ENCODE measurements at regions not wholly inside any gene's neighbourhood (a gene's known extent, or its start where the extent isn't known, plus 50 kb on each side); places are given as distances from the start of the nearest gene placed in this dataset.

DNA sequence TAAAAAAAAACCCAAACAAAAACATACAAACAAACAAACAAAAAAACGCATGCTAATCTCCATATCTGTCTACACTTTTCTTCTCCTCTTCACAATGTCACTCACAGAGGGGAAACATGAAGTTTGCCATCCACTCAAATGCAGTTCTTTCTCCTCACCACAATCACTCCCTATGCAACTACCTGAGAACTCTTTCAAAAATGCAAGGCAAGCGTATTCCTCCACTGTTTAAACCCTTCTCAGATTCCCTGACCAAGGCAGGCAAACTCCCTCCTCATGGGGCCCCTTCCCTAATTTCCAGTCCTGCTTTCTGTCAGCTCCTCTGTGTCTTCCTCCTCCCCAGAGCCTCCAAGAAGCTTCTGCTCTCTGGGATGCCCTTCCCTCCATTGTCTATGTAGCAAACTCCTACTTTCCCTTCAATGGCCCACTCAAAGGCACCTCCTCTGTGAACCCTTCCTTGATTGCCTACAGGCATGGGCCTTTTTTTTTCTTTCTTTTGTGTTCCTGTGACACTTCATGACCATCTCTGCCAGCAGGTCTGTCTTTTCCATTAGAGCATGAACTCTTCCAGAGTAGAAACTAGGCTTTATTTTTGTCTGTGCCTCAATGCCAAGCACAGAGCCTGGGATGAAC is 143.8 kb upstream of the SLC1A4 start:
- Histone ChIP-seq H3K27ac (ENCODE audit: low read depth, low read length) (no peak overlapping the region), H3K4me3 (ENCODE audit: low read length) (no peak overlapping the region), H3K36me3 (ENCODE audit: control insufficient read depth, insufficient read depth, low read length) (no peaks in the 10 kb centered on the region), H3K27me3 (ENCODE audit: control insufficient read depth, insufficient read depth, low read length) (no peaks in the 10 kb centered on the region), H3K4me1 (ENCODE audit: control insufficient read depth, insufficient read depth, low read length) (peaks cover 2% of the 10 kb centered on the region), H3K9ac (ENCODE audit: low read length) (no peak overlapping the region)

DNA sequence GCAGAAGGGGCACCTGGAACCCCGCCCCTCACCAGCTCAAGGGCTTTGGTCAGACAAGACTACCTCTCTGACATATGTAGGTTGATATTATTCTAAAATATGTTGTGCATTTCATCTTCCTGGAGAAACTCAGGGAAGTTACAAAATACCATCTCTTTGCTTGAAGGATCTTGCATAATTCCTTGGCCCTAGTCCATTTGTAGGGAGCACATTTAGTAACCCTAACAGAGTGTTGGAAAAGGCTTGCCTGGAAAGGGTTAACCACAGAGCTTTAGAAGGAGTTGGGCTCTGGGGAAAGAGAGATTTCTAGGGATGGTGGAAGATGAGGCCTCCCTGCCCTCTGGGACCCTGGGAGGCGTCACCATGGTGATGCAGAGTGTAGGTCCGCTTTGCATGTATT is 143.0 kb upstream of the SLC1A4 start:
- Histone ChIP-seq H3K27ac (ENCODE audit: low read depth, low read length) (no peak overlapping the region), H3K9ac (ENCODE audit: low read length) (no peak overlapping the region), H3K27me3 (ENCODE audit: control insufficient read depth, insufficient read depth, low read length) (no peaks in the 10 kb centered on the region), H3K4me3 (ENCODE audit: low read length) (no peak overlapping the region), H3K36me3 (ENCODE audit: control insufficient read depth, insufficient read depth, low read length) (no peaks in the 10 kb centered on the region), H3K4me1 (ENCODE audit: control insufficient read depth, insufficient read depth, low read length) (peaks cover 2% of the 10 kb centered on the region)

DNA sequence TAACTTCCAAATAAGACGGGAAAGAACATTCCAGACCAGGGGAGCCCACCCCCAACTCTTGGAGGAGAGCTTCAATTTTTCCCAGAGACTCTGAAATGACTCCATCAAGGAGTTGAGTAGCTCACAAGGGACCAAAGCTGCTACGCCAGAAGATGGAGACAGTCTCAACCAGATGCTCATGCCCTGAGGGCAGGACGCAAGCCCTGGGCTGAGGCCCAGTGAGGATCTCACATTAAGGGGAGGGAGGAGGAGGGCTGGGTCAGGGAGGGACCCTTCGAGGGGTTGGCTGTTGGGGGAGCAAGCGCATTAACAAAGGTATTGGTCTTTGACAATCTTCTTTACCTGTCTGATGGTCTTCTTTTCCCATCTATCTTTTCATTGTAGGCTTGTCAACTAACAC is 141.3 kb upstream of the SLC1A4 start:
- no peaks in the 10 kb centered on the region for H3K36me3 ChIP-seq (ENCODE audit: control insufficient read depth, insufficient read depth, low read length)
- no peak overlapping the region for H3K4me3 ChIP-seq (ENCODE audit: low read length)
- H3K4me1 ChIP-seq (ENCODE audit: control insufficient read depth, insufficient read depth, low read length): peaks cover 2% of the 10 kb centered on the region
- H3K27ac ChIP-seq (ENCODE audit: low read depth, low read length): no peak overlapping the region
- H3K9ac ChIP-seq (ENCODE audit: low read length): no peak overlapping the region
- H3K27me3 ChIP-seq (ENCODE audit: control insufficient read depth, insufficient read depth, low read length): no peaks in the 10 kb centered on the region

DNA sequence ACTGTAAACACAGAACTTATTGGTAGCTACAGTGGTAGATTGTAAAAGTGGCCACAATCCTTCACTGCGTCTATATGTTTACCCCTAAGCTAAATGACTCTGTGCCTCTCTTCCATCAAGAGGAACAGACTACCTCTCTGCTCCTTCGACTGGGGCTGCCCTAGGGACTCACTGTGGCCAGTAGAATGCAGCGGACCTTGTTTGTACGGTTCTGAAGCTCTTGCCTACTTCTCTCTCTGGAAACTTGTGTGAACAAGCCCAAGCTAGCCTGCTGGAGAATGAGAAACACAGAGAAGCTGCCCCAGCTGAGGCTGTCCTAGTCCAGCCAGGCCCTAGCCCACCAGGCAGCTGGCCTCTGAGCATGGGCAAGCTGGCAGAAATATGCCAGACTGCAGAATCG is 140.8 kb upstream of the SLC1A4 start:
- H3K9ac ChIP-seq (ENCODE audit: low read length): no peak overlapping the region
- H3K4me3 ChIP-seq (ENCODE audit: low read length): no peak overlapping the region
- H3K36me3 ChIP-seq (ENCODE audit: control insufficient read depth, insufficient read depth, low read length): no peaks in the 10 kb centered on the region
- H3K27ac ChIP-seq (ENCODE audit: low read depth, low read length): no peak overlapping the region
- peaks cover 2% of the 10 kb centered on the region for H3K4me1 ChIP-seq (ENCODE audit: control insufficient read depth, insufficient read depth, low read length)
- no peaks in the 10 kb centered on the region for H3K27me3 ChIP-seq (ENCODE audit: control insufficient read depth, insufficient read depth, low read length)

DNA sequence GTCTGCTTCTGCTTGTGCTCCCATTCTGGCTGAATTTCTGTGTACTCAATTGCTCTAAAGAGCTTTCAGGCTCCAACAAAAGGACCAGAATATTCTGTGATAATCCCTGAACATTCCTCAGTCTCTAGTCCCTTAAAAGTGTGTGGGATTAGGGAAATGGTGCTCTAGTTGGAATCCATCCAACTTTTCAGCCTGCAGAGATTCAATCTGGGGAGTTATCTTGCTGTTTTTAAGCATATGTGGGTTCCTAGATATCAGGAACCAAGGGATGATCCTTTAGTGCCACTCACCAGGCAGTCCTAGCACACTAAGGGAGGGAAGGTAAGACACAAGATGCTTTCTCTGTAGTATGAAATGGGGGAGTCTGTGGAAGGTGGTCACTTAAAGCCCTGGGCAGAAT is 140.3 kb upstream of the SLC1A4 start:
- Histone ChIP-seq H3K9ac (ENCODE audit: low read length) (no peak overlapping the region), H3K36me3 (ENCODE audit: control insufficient read depth, insufficient read depth, low read length) (no peaks in the 10 kb centered on the region), H3K4me3 (ENCODE audit: low read length) (no peak overlapping the region), H3K4me1 (ENCODE audit: control insufficient read depth, insufficient read depth, low read length) (peaks cover 2% of the 10 kb centered on the region), H3K27me3 (ENCODE audit: control insufficient read depth, insufficient read depth, low read length) (no peaks in the 10 kb centered on the region), H3K27ac (ENCODE audit: low read depth, low read length) (no peak overlapping the region)

DNA sequence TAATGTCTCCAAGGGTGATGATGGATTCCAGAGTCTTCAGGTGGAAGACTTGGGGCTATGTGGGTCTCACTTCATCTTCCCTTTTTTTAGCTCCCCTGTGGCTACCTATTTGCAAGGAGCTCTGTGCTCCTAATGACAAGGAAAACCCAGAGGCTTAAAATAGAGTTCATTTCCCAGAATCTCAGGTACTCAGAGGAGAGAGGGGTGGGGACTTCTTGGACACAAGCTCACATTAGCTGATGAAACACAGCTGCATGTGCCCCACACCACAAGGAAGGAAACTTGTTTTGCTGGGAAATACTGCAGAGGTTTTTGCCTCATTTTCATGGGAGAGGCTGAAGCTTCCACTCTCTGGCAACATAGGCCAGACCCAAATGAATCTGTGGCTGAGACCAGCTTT is 138.6 kb upstream of the SLC1A4 start:
- no peaks in the 10 kb centered on the region for H3K36me3 ChIP-seq (ENCODE audit: control insufficient read depth, insufficient read depth, low read length)
- no peak overlapping the region for H3K9ac ChIP-seq (ENCODE audit: low read length)
- H3K27ac ChIP-seq (ENCODE audit: low read depth, low read length): no peak overlapping the region

DNA sequence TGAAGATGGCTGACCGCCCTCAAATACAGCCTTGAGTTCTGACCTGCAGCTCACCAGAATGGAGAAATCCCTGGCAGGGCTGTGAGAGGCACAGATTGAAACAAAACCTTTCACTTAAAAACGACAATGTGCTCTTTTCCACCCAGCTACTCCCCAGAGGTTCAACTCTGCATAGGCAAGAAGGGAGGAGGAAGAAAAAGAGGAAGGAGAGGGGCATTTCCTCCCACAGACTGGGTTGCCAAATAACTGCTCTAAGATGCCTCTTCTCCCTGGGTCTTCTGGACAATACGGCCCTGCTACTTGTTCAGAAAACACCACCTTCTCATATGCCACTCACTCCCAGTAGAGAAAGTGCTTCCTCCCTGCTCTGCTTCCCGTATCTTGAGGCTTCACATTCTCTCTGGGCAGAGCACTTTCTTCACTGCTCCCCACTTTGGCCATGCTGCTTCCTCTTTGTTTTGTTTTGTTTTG is 136.4 kb upstream of the SLC1A4 start:
- H3K4me3 ChIP-seq (ENCODE audit: low read length): no peak overlapping the region
- H3K27ac ChIP-seq (ENCODE audit: low read depth, low read length): no peak overlapping the region
- no peaks in the 10 kb centered on the region for H3K27me3 ChIP-seq (ENCODE audit: control insufficient read depth, insufficient read depth, low read length)
- H3K4me1 ChIP-seq (ENCODE audit: control insufficient read depth, insufficient read depth, low read length): peaks cover 10% of the 10 kb centered on the region
- no peaks in the 10 kb centered on the region for H3K36me3 ChIP-seq (ENCODE audit: control insufficient read depth, insufficient read depth, low read length)
- H3K9ac ChIP-seq (ENCODE audit: low read length): no peak overlapping the region

More for the DNA sequence above, 138.6 kb upstream of the SLC1A4 start:
- Histone ChIP-seq H3K27me3 (ENCODE audit: control insufficient read depth, insufficient read depth, low read length) (no peaks in the 10 kb centered on the region), H3K4me1 (ENCODE audit: control insufficient read depth, insufficient read depth, low read length) (peaks cover 2% of the 10 kb centered on the region), H3K4me3 (ENCODE audit: low read length) (no peak overlapping the region)

DNA sequence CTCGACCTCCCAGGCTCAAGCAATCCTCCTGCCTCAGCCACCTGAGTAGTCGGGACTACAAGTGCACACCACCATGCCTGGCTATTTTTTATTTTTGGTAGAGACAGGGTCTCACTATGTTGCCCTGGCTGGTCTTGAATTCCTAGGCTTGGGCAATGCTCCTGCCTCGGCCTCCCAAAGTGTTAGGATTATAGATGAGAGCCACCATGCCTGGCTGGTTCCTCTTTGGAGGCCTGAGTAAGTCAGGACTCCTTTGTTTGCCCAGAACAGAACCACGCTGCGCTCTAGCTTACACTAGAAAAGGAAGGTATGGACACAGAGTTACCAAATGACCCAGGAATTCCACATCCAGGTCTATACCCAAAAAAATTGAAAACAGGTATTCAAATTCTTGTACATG is 135.9 kb upstream of the SLC1A4 start:
- no peaks in the 10 kb centered on the region for H3K36me3 ChIP-seq (ENCODE audit: control insufficient read depth, insufficient read depth, low read length)
- no peak overlapping the region for H3K4me3 ChIP-seq (ENCODE audit: low read length)
- no peaks in the 10 kb centered on the region for H3K27me3 ChIP-seq (ENCODE audit: control insufficient read depth, insufficient read depth, low read length)
- H3K27ac ChIP-seq (ENCODE audit: low read depth, low read length): no peak overlapping the region
- peaks cover 15% of the 10 kb centered on the region for H3K4me1 ChIP-seq (ENCODE audit: control insufficient read depth, insufficient read depth, low read length)
- no peak overlapping the region for H3K9ac ChIP-seq (ENCODE audit: low read length)

DNA sequence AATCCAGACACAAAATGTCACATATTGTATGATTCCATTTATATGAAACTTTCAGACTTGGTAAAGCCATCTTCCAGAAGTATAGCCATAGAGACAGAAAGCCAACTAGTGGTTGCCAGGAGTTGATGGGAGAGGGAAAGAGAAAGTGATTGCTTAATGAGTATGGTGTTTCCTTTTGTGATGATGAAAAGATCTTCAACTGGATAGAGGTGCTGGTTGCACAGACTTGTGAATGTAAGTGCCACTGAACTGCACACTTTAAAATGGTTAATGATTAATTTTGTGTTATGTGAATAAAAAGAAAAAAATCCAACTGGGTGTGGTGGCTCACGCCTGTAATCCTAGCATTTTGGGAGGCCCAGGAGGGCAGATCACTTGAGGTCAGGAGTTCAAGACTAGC is 135.3 kb upstream of the SLC1A4 start:
- H3K4me1 ChIP-seq (ENCODE audit: control insufficient read depth, insufficient read depth, low read length): peaks cover 21% of the 10 kb centered on the region

DNA sequence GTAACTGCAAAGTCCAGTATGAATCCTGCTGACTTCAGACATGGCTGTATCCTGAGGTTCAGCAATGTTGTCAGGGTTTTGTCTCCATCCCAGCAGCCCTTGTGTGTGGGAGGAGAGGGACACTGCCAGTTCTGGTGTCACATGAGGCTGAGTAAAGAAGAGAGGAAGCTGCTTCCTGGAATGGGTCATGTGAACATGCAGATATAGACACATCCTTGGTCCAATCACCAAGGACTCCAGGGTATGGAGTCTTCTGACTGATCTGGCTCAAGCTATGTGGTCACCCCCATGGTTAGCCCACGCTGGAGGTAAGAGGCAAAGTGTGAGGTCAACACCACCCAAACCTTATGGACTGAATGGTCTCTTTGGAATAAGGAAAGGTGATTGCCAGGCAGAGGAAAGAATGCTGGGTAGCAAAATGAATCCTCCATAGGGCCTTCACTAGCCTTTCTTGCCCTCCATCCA is 134.4 kb upstream of the SLC1A4 start:
- Histone ChIP-seq H3K36me3 (ENCODE audit: control insufficient read depth, insufficient read depth, low read length) (no peaks in the 10 kb centered on the region), H3K27ac (ENCODE audit: low read depth, low read length) (no peak overlapping the region), H3K4me3 (ENCODE audit: low read length) (no peak overlapping the region), H3K9ac (ENCODE audit: low read length) (no peak overlapping the region), H3K4me1 (ENCODE audit: control insufficient read depth, insufficient read depth, low read length) (peaks cover 26% of the 10 kb centered on the region), H3K27me3 (ENCODE audit: control insufficient read depth, insufficient read depth, low read length) (no peaks in the 10 kb centered on the region)

More for the DNA sequence above, 135.3 kb upstream of the SLC1A4 start:
- Histone ChIP-seq H3K9ac (ENCODE audit: low read length) (no peak overlapping the region), H3K27ac (ENCODE audit: low read depth, low read length) (no peak overlapping the region), H3K27me3 (ENCODE audit: control insufficient read depth, insufficient read depth, low read length) (no peaks in the 10 kb centered on the region), H3K4me3 (ENCODE audit: low read length) (no peak overlapping the region), H3K36me3 (ENCODE audit: control insufficient read depth, insufficient read depth, low read length) (no peaks in the 10 kb centered on the region)

DNA sequence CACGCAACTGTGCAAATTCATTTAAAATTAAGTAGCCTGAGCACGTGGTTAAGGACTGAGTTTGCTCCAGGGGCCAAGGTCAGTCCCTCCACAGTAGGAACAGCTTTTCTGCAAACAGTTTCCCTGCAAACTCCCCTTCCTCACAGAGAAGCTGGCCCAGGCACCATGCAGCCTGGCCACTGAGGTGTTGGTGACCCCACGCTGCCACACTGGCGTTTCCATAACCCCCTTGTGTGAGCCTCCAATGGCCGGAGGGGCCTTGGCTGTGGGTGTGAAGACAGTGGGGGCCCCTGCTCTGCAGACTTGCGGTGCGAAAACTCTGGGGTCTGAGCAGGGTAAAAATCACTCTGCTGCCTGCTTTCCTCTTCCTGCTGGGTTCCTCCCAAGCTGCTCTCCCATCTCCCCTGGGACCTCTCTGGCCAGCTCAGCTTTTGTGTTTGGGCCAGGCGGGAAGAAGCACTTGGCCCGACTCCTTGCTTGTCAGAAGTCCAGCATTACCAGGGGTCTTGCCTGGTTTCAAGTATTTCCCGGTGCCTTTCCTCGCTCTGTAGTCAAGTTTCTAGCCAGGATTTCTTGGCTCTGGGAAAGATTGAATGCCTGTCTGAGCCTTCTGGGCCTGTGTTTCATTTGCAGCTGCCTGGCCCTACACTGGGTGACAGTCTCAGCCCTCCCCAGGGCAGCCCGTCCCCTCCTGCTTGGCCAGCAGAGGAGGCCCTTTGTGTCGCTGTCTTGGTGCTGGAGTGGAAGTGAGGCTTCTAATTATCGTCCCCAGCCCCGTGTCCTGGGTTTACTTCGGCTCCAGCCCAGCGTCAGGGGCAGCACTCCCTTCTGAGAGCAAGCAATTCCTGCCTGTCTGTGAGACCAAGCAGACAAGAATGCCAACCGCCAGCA is 131.4 kb upstream of the SLC1A4 start:
- Histone ChIP-seq H3K27ac (ENCODE audit: low read depth, low read length) (peak overlapping the region; percentile 90), H3K27me3 (ENCODE audit: control insufficient read depth, insufficient read depth, low read length) (no peaks in the 10 kb centered on the region), H3K4me1 (ENCODE audit: control insufficient read depth, insufficient read depth, low read length) (peaks cover 26% of the 10 kb centered on the region), H3K9ac (ENCODE audit: low read length) (peak overlapping the region; percentile 22), H3K36me3 (ENCODE audit: control insufficient read depth, insufficient read depth, low read length) (no peaks in the 10 kb centered on the region), H3K4me3 (ENCODE audit: low read length) (peak overlapping the region; percentile 23)

DNA sequence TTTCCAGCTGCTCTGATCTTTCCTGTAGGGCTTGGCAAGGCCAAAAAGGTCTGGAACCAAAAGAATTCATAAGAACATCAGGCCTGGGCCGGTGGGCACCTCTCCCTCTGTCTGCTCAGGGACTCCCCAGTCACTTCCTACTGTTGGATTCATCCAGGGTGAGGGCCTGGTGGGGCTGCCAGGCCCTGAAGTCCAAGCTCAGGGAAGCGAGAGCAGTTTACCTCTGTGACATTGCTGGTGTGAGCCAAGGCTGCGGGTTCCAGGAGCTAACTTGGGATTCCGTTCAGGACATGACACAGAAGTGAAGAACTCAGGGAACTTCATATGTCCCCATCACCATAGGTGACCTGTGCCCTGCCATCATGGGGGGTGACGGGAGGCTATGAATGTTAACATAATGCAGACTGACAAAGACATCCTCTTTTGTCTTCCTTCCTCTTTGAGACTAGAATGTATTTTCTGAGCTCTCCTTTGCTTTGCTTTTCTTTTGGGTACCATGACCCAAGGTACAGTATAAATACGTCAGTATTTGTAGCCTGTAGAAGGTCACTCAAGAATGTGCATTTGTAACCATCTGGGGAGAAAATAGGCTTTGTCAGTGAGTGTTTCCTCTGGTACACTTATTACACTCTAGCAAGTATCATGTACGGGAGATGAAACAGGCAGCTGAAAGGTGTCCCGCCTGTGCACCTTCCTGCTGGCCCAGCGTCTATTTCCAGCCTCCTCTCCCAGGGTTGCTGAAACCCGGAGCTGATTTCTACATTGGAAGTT is 130.5 kb upstream of the SLC1A4 start:
- Histone ChIP-seq H3K4me1 (ENCODE audit: control insufficient read depth, insufficient read depth, low read length) (peaks cover 26% of the 10 kb centered on the region), H3K4me3 (ENCODE audit: low read length) (peak overlapping the region; percentile 64), H3K9ac (ENCODE audit: low read length) (peak overlapping the region; percentile 22), H3K27ac (ENCODE audit: low read depth, low read length) (peak overlapping the region; percentile 90), H3K36me3 (ENCODE audit: control insufficient read depth, insufficient read depth, low read length) (no peaks in the 10 kb centered on the region), H3K27me3 (ENCODE audit: control insufficient read depth, insufficient read depth, low read length) (no peaks in the 10 kb centered on the region)

Measured in rectal smooth muscle tissue (tissue), 1 donor.